Globus pallidus (tissue), 1 donor: ENCODE measurements at regions not wholly inside any gene's neighbourhood (a gene's known extent, or its start where the extent isn't known, plus 50 kb on each side); places are given as distances from the start of the nearest gene placed in this dataset.
A peak's percentile ranks its signal among the peaks of the same experiment; 100 is the strongest.
"Not testable (repeated sequence)": the region's sequence is repeated elsewhere in the genome, so short reads cannot be mapped to it uniquely, and the experiment has no call there.

Experiments
- DNase-seq: peaks from one replicate; pipeline ENCODE4 v3.0.0-alpha.2; 2015; ENCODE audit warnings: low spot score

DNA sequence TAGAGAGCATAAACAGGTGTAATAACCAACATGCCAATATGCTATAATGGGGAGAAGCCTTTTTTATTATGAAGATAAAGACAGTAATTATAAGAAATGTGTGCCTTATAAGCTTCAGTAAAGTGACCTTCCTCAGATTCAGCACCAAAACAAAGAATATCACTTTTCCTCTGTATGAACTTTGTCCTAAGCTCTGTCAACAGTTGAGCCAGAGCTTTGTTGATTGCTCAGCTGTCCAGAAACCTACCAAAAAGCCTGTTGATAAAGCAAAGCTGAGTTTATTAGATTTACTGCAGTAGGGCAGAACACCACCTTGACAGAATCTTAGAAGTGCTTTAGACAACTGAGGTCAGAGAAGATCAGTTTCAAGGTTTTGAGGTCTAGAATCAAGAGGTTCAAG, 635.3 kb downstream of the EDEM1 start:
- DNase-seq = no peak

DNA sequence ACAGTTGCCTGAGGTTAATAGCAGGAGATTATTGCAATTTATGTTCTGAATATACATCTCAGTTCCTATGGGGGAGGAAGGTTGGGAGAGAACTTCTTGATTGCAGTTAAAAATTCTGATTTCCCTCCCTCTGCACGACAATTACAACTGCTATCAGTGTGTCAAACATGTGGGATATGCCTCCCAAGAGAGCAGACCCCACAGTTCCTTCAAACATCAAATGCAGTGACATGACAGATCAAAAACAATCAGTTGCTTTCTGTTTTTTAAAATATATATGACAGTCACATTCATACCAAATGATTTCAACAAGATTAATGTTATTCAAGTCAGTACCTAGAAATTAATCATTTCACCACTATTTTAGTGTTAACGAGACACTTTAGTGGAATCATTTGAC, 639.0 kb downstream of the EDEM1 start:
- no peak for DNase-seq

GRCh38 chr3:5828251-5828650, 640.7 kb downstream of the EDEM1 start:
- no peak for DNase-seq

GRCh38 chr3:5840056-5840455, 652.5 kb downstream of the EDEM1 start:
- DNase-seq = no peak

DNA sequence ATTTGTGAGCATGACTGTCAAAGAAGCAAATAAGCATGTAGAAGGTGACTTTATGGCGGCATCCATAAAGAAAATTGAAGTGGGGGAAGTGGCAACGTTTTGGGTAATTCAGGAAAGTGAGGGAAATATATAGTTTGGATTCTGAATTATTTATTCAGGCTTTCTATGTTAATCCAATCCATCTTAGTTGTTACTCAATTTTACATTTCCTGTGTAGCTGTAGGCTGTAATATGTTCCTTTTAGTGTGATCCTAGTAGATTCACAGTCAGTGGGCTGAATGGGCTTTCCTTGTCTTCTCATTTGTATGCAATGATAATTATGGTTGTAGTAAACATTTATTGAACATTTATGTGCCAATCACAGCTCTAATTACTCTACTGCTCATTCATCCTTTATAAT, 654.1 kb downstream of the EDEM1 start:
- no peak for DNase-seq

- DNase-seq = no peak
These were observed 658.8 kb downstream of the EDEM1 start for GRCh38 chr3:5846261-5846660.

- no peak for DNase-seq
These were observed 673.6 kb downstream of the EDEM1 start for GRCh38 chr3:5861151-5861550.

DNA sequence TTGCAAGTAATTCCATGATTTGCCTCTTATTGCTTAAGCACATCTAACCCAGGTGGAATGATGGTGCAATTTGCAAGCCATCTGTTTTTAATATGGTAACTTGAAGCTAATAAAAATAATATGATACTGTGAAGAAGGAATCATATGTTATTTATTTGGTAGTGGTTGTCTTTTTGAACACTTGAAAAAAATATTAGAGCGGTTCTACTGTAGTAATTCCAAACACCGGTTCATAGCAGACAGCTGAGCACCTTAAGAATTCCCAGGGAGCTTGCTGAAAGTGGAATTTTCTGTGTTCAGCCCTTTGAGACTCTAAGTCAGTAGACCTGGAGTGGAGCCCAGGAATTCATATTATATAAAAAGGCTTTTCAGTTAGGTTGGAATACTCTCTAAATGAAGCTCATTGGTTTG, 687.4 kb downstream of the EDEM1 start:
- DNase-seq = peak; percentile 50

DNA sequence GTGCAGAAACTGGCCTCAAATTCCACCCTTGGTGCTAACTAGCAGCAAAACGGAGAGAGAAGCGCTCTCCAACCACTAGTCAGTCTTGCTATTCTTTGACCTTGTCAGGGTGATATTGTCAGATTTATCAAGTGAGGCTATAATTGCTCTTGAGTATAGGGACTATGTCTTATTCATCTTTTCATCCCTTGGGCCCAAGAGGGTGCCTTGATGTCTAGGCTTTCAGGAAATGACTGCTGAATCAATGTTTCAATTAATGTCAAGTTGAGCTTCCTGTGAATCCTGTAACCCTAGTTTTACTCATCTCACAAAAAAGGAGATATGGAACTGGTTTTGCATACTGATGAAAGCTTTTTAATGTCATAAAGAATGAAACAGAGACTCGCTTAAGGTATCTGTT, 701.3 kb downstream of the EDEM1 start:
- no peak for DNase-seq

DNA sequence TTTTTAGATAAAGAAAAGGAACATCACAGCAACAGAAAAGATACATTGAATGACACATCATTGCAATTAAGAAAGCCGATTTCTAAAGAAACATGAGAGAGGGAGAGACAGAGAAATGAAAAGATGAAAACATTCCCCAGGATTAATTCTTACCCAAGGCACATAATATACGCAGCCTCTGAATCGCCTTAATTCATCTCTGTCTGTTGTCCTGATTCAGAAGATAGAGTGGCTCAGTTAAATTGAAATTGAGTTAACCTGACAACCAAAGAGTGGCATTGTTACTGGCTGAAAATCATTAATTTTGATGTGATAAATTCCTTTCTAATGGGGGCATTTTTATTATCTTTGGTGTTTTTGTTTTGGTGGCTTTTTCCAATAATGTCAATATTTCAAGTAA, 701.9 kb downstream of the EDEM1 start:
- DNase-seq = no peak

GRCh38 chr3:5891711-5892110, 704.2 kb downstream of the EDEM1 start:
- DNase-seq = no peak

DNA sequence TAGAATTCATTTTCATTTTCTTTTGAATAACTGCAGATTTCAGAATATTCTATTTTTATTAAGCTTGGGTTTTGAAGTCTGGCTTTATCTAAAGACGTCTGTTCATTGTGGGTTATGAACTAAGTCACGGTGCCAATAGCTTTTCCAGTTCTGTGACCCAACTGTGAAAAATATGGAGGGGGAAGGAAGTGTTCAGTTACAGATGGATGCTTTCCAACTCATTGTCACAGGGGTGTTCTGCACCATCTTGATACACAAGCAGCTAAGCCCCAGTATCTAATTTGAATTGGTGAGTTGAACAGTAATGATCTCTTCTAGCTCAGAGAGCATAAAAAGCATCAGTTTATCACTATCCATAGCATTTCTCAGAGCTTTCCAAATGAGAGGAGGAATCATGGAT, 710.6 kb downstream of the EDEM1 start:
- DNase-seq = no peak

DNA sequence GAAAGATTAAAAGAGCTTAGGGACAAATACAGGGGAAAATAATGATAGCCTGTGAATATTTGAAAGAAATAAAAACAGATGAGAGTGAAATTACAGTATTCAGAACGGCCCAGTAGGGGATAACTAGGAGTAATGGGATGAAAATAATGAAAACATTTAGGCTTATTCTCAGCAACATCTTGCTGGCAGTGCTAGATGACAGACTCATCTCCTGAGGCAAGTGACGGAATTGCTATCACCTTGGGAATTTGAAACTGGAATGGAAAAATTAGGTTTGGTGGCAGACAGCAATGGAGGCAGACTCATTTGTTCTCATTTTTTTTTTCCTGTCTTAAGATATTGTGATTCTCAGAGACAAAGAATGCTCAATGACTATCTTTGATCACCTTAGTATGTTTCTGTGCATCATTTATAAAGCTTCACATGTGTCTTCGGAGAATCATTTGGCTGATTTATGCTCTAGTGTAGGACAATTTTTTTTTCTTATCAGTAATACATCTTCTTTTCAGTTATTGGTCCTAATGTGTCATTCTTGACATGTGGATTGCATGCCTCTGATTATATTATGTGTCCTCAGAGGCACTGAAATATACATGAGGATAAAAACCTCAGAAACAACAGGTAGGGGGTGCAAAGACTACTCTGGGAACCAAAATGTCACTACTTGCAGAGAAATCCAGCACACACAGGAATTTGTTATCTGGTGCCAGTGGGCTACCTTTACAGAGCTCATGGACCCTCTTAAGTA, 711.7 kb downstream of the EDEM1 start:
- DNase-seq = no peak

DNA sequence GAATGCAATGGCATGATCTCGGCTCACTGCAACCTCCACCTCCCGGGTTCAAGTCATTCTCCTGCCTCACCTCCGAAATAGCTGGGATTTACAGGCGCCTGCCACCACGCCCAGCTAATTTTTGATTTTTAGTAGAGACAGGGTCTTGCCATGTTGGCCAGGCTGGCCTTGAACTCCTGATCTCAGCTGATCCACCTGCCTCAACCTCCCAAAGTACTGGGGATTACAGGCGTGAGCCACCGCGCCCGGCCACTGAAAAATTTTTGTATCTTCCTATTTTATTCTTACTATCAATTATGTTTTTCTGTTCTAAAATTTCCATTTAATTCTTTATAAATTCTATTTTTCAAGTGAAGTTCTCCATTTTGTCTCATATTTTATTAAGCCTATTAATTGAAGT, 730.4 kb downstream of the EDEM1 start:
- DNase-seq = no peak

DNA sequence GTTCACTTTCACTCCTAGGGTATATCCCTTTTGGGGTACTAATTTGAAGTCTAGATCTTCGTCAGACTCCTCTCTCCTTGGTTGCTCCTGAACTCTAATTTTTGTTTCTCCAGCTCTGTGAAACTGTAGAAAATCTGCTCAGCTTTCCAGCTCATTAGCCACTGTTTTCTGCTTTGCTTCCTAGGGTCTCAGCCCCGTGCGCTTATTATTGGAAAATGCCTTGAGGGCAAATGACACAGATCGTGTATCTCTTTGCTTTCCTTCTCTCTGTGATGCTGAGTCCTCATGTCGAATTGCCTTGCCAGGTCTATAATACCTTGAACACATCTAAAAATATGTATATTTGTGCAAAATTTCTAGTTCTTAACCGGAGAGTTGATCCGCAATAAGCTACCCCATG, 731.1 kb downstream of the EDEM1 start:
- DNase-seq = no peak

DNA sequence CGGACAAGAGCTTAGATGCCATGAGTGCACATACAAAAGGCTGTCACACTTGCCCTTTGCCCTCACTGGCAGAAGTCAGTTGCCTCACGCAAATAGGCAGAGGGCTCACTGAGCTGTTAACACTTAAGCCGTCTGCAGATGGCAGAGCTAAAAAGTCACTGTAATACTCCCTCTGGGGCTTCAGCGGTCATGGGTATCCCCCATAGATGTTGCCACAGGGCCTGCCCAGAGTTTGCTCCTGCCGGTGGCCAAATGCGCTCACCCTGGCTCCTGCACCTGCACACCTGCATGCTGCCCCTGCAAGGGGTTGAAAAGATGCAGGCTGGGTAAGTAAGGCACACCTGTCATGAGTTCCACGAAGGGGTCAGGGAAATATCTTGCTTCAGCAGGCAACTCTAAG, 741.5 kb downstream of the EDEM1 start:
- DNase-seq = no peak

GRCh38 chr3:5944061-5944460, 756.6 kb downstream of the EDEM1 start:
- DNase-seq = not testable (repeated sequence)

- DNase-seq = no peak
These were observed 760.6 kb downstream of the EDEM1 start for GRCh38 chr3:5948084-5948483.

DNA sequence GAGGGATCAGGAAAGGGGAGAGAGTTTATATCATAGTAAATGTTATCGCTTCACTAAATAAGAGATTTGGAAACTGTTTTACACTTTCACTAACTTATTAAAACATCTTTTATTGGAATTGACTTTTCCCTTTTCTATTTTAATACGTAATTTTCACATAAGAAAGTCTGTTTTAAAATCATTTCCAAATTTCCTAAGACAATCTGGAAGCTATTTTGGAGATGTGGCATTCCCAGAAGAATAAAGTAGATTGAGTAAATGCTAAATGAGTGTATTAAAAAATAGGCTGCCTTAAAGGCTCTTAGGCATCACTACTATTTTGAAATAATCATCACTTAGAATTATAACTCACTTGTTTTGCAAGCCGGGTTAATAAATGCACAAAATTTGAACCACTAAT, 763.5 kb downstream of the EDEM1 start:
- DNase-seq = no peak

GRCh38 chr3:5972586-5972985, 785.1 kb downstream of the EDEM1 start:
- no peak for DNase-seq

DNA sequence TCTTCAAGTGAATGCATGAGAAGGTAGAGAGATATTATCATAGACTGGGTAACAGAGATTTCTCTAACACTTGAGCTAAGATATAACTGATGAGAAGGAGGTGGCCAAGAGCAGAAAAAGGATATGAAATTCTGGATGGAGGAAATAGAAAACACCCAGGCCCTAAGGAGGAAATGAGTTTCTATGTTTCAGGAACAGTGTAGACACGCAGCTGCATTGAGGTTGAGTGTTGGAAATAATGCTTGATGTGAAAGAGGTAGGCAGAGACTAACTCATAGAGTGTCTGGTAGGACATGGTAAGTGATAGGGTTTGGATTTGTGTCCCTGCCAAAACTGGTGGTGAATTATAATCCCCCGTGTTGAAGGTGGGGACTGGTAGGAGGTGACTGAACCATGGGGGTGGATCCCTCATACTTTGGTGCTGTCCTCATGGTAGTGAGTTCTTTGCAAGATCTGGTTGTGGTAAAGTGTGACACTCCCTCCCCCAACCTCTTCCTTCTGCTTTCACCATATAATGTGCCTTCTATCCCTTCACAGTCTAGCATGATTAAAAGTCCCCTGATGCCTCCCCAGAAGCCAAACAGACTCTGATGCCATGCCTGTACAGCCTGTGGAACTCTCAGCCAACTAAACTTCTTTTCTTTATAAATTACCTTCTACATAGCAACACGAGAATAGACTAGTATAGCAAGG, 787.3 kb downstream of the EDEM1 start:
- DNase-seq = peak; percentile 16

- DNase-seq = no peak
These were observed 789.8 kb downstream of the EDEM1 start for GRCh38 chr3:5977331-5977730.

DNA sequence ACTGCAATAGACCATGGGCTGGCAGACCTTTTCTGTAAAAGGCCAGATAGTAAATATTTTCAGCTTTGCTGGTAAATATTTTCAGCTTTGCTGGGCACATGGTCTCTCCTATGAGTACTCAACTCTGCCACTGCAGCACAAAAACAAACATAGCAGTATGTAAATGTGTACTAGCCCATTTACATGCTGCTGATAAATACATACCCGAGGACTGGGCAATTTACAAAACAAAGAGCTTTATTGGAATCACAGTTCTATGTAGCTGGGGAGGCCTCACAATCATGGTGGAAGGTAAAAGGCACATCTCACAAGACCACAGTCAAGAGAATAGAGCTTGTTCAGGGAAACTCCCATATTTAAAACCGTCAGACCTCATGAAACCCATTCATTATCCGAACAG, 793.0 kb downstream of the EDEM1 start:
- no peak for DNase-seq

- no peak for DNase-seq
These were observed 807.1 kb downstream of the EDEM1 start for GRCh38 chr3:5994651-5995050.
